ENCODE measurements at regions not wholly inside any gene's neighbourhood (a gene's known extent, or its start where the extent isn't known, plus 50 kb on each side); places are given as distances from the start of the nearest gene placed in this dataset.

DNA sequence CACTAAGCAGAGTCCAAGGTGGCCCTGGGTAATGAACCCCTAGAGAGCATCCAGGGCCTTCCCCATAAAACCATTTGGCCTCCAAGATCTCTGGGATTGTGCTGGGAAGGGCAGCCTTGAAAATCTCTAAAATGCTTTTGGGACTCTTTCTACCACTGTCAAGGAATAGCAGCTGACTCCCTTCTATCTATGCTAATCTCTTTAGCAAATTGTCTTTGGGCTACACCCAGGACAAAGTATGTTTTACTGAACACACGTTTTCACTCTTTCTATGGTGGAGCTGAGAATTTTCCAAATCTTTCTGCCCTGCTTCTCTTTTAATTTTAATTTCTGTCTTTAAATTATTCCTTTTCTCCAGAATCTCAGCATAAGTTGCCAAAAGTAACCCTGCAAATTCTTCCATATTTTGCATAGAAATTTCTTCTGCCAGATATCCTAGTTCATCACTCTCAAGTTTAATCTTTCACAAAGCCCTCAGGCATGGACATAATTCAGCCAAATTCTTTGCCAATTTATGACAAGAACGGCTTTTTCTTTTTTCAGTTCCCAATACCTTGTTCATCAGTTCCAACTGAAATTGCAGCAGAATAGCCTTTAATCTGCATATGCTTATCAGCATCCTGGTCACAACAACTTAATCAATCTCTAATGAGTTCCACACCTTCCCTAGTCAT, 687.0 kb upstream of the ADGRL4 start:
- no peak for DNase-seq

DNA sequence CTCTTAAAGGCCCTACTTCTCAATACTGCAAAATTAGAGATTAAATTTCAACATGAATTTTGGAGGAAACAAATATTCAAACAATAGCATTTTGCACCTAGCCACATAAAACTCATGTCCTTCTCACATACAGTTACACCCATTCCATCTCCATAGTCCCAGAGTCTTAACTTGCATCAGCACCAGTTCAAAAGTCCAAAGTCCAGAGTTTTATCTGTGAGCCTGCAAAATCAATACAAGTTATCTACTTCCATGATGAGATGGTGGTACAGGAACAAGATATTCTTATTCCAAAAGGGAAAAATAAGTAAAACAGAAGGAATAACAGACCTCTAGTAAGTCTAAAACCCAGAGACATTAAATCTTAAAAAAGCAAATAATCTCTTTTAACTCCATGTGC, 686.0 kb upstream of the ADGRL4 start:
- DNase-seq, result no peak

DNA sequence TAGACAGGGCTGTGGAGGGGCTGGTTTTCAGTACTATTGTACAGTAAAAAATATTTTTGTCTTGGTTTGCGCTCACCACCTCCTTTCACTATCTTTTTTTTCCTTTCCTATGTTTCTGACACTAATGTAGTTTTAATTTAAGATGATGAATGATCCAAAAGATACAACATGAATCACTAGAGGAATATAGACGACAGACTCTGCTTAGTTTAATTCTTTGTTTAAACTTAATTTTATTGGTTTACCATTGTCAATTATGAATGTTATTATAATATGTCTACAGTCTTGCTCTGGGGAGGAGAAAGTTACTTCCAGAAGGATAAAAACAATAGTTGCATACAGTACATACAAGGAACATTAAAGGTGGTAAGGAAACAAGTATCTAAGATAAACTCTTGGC, 682.4 kb upstream of the ADGRL4 start:
- no peak for DNase-seq

GRCh38 chr1:79683420-79683819, 676.9 kb upstream of the ADGRL4 start:
- DNase-seq, result no peak

- DNase-seq, result no peak
These were observed 675.9 kb upstream of the ADGRL4 start for GRCh38 chr1:79682478-79682877.

GRCh38 chr1:79681382-79681781, 674.9 kb upstream of the ADGRL4 start:
- no peak for DNase-seq

- DNase-seq, result no peak
These were observed 673.4 kb upstream of the ADGRL4 start for GRCh38 chr1:79679916-79680315.

- no peak for DNase-seq
These were observed 661.5 kb upstream of the ADGRL4 start for GRCh38 chr1:79667848-79668696.

GRCh38 chr1:79667166-79667565, 660.6 kb upstream of the ADGRL4 start:
- DNase-seq, result no peak

GRCh38 chr1:79663916-79664315, 657.4 kb upstream of the ADGRL4 start:
- no peak for DNase-seq

DNA sequence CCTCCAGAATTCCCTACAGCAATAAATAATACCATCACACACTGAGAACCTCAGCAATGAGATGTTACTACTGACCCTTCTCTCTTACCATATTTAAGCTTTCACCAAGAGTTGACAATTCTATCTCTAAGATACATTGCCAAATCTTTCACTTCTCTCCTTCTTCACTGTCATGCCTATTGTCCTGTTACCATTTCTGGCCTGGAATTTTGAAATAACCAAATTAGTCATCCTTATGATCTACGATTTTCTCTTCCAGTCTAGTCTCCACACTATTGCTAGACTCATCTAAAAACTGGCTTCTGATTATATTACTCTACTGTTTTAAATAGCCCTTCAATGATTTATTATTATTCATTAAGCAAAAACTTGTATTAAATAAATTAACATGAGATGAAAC, 656.1 kb upstream of the ADGRL4 start:
- DNase-seq, result no peak

- DNase-seq, result no peak
These were observed 653.6 kb upstream of the ADGRL4 start for GRCh38 chr1:79660129-79660528.

GRCh38 chr1:79657951-79658658, 651.6 kb upstream of the ADGRL4 start:
- DNase-seq, result no peak

DNA sequence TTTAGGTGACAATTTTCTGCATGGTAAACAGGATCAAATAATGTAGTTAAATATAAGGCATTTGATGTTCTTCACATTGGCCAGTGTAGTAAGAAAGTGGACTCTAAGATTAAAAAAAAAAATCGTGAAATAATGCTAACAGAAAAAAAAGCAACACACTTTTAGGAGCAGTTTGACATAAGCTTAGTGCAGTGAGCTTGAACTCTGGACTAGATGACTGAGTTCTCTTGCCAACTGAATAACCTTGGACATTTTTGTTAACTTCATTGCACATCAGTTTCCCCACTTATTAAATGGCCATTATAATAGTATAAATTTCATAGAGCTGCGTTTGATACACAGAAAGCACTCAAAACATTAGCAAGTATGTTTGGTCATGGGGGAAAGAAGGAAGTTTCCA, 649.3 kb upstream of the ADGRL4 start:
- no peak for DNase-seq

GRCh38 chr1:79652426-79652825, 645.9 kb upstream of the ADGRL4 start:
- DNase-seq, result no peak

DNA sequence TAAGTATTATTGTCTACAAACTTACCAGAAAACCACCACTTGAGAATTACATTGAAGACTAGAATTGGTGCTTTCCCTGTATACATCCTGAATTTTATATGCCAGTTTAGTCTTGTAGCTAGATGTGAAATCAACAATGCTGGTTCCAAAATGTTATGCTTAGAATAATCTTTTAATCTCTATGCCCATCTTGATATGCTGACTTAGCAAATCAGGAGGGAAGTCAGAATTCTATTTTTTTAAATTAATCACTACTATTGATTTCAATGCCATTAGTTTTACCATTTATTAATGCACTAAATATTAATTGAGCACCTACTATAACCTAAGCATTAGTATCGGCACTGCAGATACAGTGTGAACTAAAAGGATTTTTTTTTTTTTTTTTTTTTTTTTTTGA, 641.6 kb upstream of the ADGRL4 start:
- DNase-seq, result no peak

DNA sequence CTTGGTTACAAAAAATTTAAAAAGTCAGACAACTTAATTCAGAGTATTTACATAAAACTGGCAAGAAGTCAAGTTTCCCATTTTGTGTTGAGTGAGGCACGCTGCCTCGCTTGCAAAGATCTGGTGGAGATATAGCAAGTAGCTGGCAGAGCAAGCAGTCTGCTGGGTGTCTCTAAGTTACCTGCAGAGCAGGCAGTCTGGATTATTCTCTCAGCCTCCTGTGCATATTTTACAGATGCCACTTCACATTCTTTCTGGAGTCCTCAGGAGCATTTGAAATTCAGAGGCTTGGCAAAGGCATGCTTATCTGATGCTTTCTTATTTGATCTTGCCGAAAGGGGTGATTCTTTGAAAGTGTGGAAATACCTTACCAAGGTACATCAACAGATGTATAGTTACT, 640.4 kb upstream of the ADGRL4 start:
- no peak for DNase-seq

DNA sequence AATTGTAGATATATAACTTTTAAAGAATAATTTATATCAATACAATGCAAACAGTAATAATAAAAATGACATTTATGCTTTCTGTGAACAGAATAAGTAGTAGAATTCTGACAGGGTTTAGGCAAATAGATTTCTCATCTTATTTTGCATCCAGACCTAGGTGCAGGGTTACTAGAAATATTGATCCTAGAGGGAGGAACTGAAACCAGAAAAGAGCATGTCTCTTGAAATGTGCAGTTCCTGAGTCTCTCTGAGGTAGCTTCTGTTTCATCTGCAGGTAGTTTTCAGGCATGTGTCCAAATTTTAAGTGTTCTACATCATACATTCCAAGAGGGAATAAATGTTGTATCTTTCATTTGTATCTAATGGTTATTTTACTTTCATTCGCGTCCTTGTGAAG, 631.9 kb upstream of the ADGRL4 start:
- no peak for DNase-seq

- no peak for DNase-seq
These were observed 626.9 kb upstream of the ADGRL4 start for GRCh38 chr1:79633456-79633855.

DNA sequence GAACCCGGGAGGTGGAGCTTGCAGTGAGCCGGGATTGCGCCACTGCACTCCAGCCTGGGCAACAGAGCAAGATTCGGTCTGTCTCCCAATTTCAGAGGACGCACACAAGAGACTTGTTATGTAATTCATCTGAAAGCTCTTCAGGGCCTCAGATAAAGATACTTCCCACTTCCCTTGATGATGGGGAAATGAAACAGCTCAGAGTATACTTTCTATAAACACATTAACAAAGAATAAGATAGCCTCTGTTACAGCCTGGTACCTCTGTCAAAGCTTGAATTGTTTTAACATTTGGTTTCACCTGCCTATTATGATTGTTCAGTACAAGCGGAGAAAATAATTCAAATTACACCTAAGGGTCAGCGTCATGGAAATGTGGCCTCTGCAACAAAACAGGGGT, 622.9 kb upstream of the ADGRL4 start:
- DNase-seq, result no peak

GRCh38 chr1:79617777-79618176, 611.2 kb upstream of the ADGRL4 start:
- no peak for DNase-seq

- DNase-seq, result no peak
These were observed 608.2 kb upstream of the ADGRL4 start for GRCh38 chr1:79614762-79615161.

DNA sequence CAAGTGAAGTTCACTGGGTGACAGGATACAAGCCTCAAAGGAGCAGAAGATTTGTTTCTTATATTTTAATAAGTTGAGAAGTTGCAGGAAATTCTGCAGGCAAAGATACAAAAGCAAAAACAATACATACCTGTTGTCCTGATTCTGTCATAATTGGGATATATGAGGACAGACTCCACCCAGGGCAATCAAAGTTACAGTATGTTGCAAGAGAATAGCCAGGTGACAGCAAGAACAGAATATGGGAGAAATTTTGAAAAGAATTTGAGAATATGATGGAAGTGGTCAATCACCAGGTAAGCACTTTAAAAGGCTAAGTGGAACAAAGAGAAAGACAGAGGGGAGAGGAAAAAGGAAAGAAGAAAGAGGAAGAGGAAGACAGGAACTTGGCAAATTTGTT, 607.6 kb upstream of the ADGRL4 start:
- no peak for DNase-seq

- no peak for DNase-seq
These were observed 606.5 kb upstream of the ADGRL4 start for GRCh38 chr1:79613046-79613445.
